ENCODE measurements at regions not wholly inside any gene's neighbourhood (a gene's known extent, or its start where the extent isn't known, plus 50 kb on each side); places are given as distances from the start of the nearest gene placed in this dataset.

DNA sequence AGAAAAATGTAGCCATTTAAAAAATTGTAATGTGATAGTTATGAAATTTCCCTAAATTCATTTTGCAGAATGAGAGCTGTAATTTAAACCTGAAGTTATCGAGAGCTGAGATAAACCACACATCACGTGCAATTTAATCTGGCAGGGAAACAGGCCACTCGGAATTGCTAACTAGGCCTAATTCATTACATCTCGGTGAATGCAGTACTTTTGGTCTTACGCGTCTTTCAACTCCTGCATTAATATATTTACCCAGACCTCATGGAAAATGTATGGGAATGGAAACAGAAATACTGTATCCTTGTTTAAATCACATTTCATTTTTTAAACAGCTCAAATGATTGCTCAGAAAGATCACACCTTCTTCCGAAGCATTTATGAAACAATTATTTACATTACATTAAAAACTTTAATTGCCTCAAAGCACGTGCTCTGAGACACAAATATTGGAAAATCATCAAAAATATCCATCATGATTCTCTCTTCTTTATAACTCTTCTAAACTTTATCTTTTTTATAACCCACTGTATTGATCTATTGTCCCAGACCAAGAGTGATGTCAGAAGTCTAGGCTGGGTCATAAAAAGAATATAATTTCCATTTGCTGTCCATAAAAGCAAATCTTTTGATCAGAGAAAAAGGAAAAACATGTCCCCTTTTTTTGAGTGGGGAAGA, 111.7 kb upstream of the MYL2 start:
- no peak overlapping the region for H3K27ac ChIP-seq
- TF ChIP-seq ZFX (IDR thresholded peaks at IDR 0.05) = no peak
- TF ChIP-seq, protein P1, sequence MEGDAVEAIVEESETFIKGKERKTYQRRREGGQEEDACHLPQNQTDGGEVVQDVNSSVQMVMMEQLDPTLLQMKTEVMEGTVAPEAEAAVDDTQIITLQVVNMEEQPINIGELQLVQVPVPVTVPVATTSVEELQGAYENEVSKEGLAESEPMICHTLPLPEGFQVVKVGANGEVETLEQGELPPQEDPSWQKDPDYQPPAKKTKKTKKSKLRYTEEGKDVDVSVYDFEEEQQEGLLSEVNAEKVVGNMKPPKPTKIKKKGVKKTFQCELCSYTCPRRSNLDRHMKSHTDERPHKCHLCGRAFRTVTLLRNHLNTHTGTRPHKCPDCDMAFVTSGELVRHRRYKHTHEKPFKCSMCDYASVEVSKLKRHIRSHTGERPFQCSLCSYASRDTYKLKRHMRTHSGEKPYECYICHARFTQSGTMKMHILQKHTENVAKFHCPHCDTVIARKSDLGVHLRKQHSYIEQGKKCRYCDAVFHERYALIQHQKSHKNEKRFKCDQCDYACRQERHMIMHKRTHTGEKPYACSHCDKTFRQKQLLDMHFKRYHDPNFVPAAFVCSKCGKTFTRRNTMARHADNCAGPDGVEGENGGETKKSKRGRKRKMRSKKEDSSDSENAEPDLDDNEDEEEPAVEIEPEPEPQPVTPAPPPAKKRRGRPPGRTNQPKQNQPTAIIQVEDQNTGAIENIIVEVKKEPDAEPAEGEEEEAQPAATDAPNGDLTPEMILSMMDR (conservative IDR thresholded peaks at IDR 0.05) = no peak

DNA sequence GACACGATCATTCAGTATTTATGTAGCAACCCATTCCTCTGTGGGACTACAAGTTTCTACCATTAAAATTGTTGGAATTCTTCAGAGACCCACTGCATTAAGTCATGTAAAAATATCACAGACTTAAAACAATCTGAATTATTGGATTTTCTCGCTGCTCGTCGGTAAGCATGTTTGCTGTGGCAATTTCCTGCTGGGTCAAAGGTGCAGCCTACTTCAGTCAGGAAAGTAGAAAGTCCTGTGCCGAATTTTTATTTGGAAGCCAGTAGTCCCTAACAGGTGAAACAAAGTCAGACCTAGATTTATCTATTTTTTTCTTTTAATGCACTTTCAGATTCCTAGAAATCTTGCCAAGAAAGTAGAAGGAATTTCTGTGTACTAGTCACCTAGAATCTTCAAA, 110.4 kb upstream of the MYL2 start:
- no peak for TF ChIP-seq ZFX (IDR thresholded peaks at IDR 0.05)
- TF ChIP-seq, protein P1 (conservative IDR thresholded peaks at IDR 0.05) = no peak
- no peak overlapping the region for H3K27ac ChIP-seq

DNA sequence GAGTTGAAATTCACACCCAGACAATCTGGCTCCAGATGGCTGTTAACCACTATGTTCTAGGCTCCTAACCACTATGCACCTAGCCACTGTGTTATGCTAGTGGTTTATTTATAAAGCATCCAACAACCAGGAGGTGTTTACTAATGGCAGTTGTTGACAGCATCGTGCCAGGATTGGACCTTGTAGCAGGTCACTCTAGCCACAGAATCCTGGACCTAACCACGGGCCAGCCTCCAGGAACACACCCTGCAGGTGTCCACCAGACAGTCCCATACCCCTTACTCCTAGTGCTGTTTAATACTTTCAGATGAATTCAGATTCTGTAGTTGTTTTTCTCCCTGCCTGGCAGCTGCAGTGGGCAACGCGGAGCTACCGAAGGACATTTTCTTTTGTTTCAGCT, 109.4 kb upstream of the MYL2 start:
- TF ChIP-seq, protein P1 (conservative IDR thresholded peaks at IDR 0.05) = no peak
- no peak for TF ChIP-seq ZFX (IDR thresholded peaks at IDR 0.05)
- H3K27ac ChIP-seq = no peak overlapping the region

DNA sequence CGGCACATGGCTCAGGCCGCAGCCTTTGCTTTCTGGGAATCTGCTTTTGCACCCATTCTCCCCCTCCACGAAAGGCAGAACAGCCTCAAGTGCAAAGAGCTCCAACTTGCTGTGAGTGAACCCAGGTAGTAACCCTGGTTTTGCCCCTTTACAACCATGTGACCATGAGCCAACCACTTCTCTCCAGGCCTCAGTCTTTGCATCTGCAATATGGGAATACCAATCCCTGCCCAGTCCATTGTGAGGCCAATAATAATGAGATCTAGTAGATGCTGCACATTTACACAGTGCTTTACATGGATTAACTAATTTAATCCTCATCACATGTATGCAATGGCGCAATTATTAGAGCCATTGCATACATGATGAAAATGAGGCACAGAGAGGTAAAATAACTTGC, 108.9 kb upstream of the MYL2 start:
- no peak overlapping the region for H3K27ac ChIP-seq
- TF ChIP-seq ZFX (IDR thresholded peaks at IDR 0.05) = no peak
- TF ChIP-seq, protein P1 (conservative IDR thresholded peaks at IDR 0.05) = no peak

DNA sequence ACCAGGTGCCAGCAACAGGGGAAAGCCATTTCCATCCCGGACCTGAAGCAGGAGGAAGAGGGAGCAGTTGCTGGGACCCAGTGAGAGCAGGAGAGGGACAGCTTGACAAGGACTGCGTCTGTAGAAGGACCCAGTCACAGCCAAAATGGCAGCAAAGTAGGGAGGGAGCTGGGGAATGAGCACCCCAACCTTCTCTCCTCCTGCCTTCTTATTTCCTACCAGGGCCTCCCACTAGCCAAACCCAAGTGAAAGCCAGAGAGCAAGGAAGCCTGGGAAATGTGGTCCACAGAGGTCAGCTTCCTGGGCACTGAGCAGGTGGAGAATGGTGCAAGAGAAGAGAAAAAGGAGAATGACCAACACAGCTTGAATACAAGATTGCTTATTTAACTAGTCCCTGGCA, 108.5 kb upstream of the MYL2 start:
- no peak for TF ChIP-seq ZFX (IDR thresholded peaks at IDR 0.05)
- TF ChIP-seq, protein P1 (conservative IDR thresholded peaks at IDR 0.05) = no peak
- no peak overlapping the region for H3K27ac ChIP-seq

DNA sequence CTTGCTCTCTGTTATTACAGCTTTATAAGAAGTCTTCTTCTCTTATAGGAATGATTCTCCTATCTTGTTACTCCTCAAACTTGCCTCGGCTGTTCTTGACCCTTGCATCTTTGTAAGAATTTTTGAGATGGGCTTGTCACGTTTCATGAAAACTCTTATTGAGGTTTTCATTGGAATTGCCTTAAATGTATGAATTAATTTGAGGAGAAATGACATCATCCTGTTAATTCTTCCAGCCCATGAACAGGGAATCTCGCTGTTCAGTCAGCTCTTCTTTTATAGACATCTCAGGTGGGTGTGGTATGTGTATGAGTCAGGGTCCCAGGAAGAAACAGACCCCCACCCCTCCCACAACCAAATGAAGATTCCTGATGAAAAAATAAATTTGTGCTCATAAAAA, 107.1 kb upstream of the MYL2 start:
- no peak overlapping the region for H3K27ac ChIP-seq
- TF ChIP-seq, protein P1 (conservative IDR thresholded peaks at IDR 0.05) = no peak
- TF ChIP-seq ZFX (IDR thresholded peaks at IDR 0.05) = no peak

DNA sequence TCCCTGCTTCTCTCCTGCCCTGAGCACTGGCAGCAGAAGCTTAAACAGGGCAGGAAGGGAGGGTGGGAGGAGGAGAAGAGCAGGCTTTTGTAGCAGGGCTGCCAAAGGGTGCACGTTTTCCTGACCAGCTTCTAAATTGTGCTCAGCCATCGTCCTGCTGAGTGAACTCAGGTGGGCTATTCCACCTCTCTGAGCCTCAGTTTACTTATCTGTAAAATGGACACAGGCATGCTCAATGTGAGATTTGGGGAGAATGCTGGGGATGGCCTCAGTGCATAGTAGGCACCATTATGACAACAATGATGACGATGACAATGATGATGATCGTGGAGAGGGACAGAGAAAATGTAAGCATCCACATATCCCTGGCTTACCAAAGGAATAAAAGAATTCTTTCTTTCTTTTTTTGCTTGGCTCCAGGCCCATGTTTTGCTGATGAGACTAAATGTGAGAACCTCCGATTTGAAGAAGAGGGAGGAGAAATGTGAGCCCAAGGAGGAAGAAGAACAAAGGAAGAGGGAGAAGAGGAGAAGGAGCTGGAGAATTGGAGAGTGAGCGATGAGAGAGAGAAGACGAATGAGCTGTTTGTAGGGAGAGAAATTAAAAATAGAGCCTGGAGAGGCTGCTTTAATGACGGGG, 105.5 kb upstream of the MYL2 start:
- no peak overlapping the region for H3K27ac ChIP-seq
- TF ChIP-seq ZFX (IDR thresholded peaks at IDR 0.05) = no peak
- TF ChIP-seq, protein P1 (conservative IDR thresholded peaks at IDR 0.05) = no peak
